ENCODE measurements at regions not wholly inside any gene's neighbourhood (a gene's known extent, or its start where the extent isn't known, plus 50 kb on each side); places are given as distances from the start of the nearest gene placed in this dataset.

- Histone ChIP-seq H3K4me1 (no peaks in the 10 kb centered on the region), H3K9me3 (no peaks in the 10 kb centered on the region), H3K36me3 (no peaks in the 10 kb centered on the region), H3K4me3 (no peak overlapping the region), H3K27ac (replicated peaks in 1 of 4) (no peak overlapping the region), H3K27me3 (no peaks in the 10 kb centered on the region)
- intact Hi-C loops (cut with DNase I): no loop called here
- TF ChIP-seq EP300 (IDR thresholded peaks at IDR 0.05) (no peak), POLR2AphosphoS5 (IDR thresholded peaks at IDR 0.05) (no peak), POLR2A (IDR thresholded peaks at IDR 0.05; ENCODE audit: low read depth) (no peak), CTCF (IDR thresholded peaks at IDR 0.05) (no peak)
- no peak for DNase-seq (ENCODE audit: extremely low spot score)
Measured at GRCh38 chr14:86714575-86714974, 1184.6 kb downstream of the FLRT2 start.

- no peaks in the 10 kb centered on the region for H3K9me3 ChIP-seq
- no peak overlapping the region for H3K27ac ChIP-seq (replicated peaks in 1 of 4)
- no peaks in the 10 kb centered on the region for H3K27me3 ChIP-seq
- 93% methylated on average over 2 of the region's 2 CpGs for WGBS
- intact Hi-C loops (cut with DNase I): no loop called here
- H3K4me1 ChIP-seq: no peaks in the 10 kb centered on the region
- TF ChIP-seq POLR2AphosphoS5 (IDR thresholded peaks at IDR 0.05): no peak
- TF ChIP-seq CTCF (IDR thresholded peaks at IDR 0.05): no peak
- no peak for TF ChIP-seq EP300 (IDR thresholded peaks at IDR 0.05)
- TF ChIP-seq POLR2A (IDR thresholded peaks at IDR 0.05; ENCODE audit: low read depth): no peak
- H3K4me3 ChIP-seq: no peak overlapping the region
- H3K36me3 ChIP-seq: no peaks in the 10 kb centered on the region
- DNase-seq (ENCODE audit: extremely low spot score): no peak
Measured at GRCh38 chr14:86714153-86714552, 1184.2 kb downstream of the FLRT2 start.

GRCh38 chr14:86712727-86713126 is 1182.8 kb downstream of the FLRT2 start:
- no peak overlapping the region for H3K27ac ChIP-seq (replicated peaks in 1 of 4)
- 46% methylated on average over 4 of the region's 4 CpGs for WGBS
- no peaks in the 10 kb centered on the region for H3K4me1 ChIP-seq
- intact Hi-C loops (cut with DNase I): no loop called here
- no peak for DNase-seq (ENCODE audit: extremely low spot score)
- no peaks in the 10 kb centered on the region for H3K9me3 ChIP-seq
- H3K4me3 ChIP-seq: no peak overlapping the region
- no peak for TF ChIP-seq EP300 (IDR thresholded peaks at IDR 0.05)
- no peak for TF ChIP-seq POLR2AphosphoS5 (IDR thresholded peaks at IDR 0.05)
- no peak for TF ChIP-seq POLR2A (IDR thresholded peaks at IDR 0.05; ENCODE audit: low read depth)
- TF ChIP-seq CTCF (IDR thresholded peaks at IDR 0.05): no peak
- no peaks in the 10 kb centered on the region for H3K36me3 ChIP-seq
- H3K27me3 ChIP-seq: no peaks in the 10 kb centered on the region

GRCh38 chr14:86712176-86712575 is 1182.2 kb downstream of the FLRT2 start:
- intact Hi-C loops (cut with DNase I): no loop called here
- WGBS: 44% methylated on average over 1 of the region's 1 CpG
- Histone ChIP-seq H3K27me3 (no peaks in the 10 kb centered on the region), H3K27ac (replicated peaks in 1 of 4) (no peak overlapping the region), H3K4me1 (no peaks in the 10 kb centered on the region), H3K36me3 (no peaks in the 10 kb centered on the region), H3K9me3 (no peaks in the 10 kb centered on the region), H3K4me3 (no peak overlapping the region)
- no peak for DNase-seq (ENCODE audit: extremely low spot score)
- TF ChIP-seq EP300 (IDR thresholded peaks at IDR 0.05) (no peak), CTCF (IDR thresholded peaks at IDR 0.05) (no peak), POLR2A (IDR thresholded peaks at IDR 0.05; ENCODE audit: low read depth) (no peak), POLR2AphosphoS5 (IDR thresholded peaks at IDR 0.05) (no peak)

GRCh38 chr14:86708846-86709339 is 1178.9 kb downstream of the FLRT2 start:
- no peaks in the 10 kb centered on the region for H3K36me3 ChIP-seq
- H3K27ac ChIP-seq (replicated peaks in 1 of 4): no peak overlapping the region
- no peaks in the 10 kb centered on the region for H3K9me3 ChIP-seq
- intact Hi-C loops (cut with DNase I): no loop called here
- H3K4me1 ChIP-seq: no peaks in the 10 kb centered on the region
- no peak overlapping the region for H3K4me3 ChIP-seq
- TF ChIP-seq CTCF (IDR thresholded peaks at IDR 0.05) (no peak), EP300 (IDR thresholded peaks at IDR 0.05) (no peak), POLR2AphosphoS5 (IDR thresholded peaks at IDR 0.05) (no peak), POLR2A (IDR thresholded peaks at IDR 0.05; ENCODE audit: low read depth) (no peak)
- no peak for DNase-seq (ENCODE audit: extremely low spot score)
- H3K27me3 ChIP-seq: no peaks in the 10 kb centered on the region
